GM12878 (cell line): ENCODE measurements at regions not wholly inside any gene's neighbourhood (a gene's known extent, or its start where the extent isn't known, plus 50 kb on each side); places are given as distances from the start of the nearest gene placed in this dataset.

Experiments
- ATAC-seq: fragments of 200-7000 bp; cut with Tn5 transposase; 3 replicates; pipeline ENCODE4 v1.9.1; 2020; ENCODE audit warnings: mild to moderate bottlenecking, moderate library complexity
- BruUV-seq: library from RNA; stranded (reverse); fragments of 400-500 nt; replicated peaks from 2 replicates; lab custom pipeline; 2021; lab: Mats Ljungman, UMichigan
- CTCF ChIA-PET: fragments of 300-600 bp; sonication (Branson Sonifier 250); formaldehyde crosslinking; extraction: SDS; loops from one replicate; lab custom pipeline; 2021; ENCODE audit warnings: inconsistent platforms; lab: Yijun Ruan, JAX
- POLR2A ChIA-PET: fragments of 350-600 bp; formaldehyde crosslinking; extraction: SDS; loops from one replicate; lab custom pipeline; 2021; ENCODE audit warnings: inconsistent platforms; lab: Charles Lee
- RAD21 ChIA-PET: fragments of 300-600 bp; sonication (Branson Sonifier 250); formaldehyde crosslinking; loops from one replicate; lab custom pipeline; 2023; ENCODE audit warnings: antibody characterized with exemption; ENCODE audit not compliant: unreplicated experiment; lab: Charles Lee
- SMC1A ChIA-PET: fragments of 300-600 bp; sonication (Branson Sonifier 250); formaldehyde crosslinking; loops from one replicate; lab custom pipeline; 2023; ENCODE audit not compliant: unreplicated experiment, uncharacterized antibody; lab: Charles Lee
- DNase-seq: peaks from one replicate; pipeline ENCODE4 v3.0.0-alpha.2; 2011; ENCODE audit warnings: low read depth, low spot score
- FAIRE-seq: peaks from 3 replicates; lab custom pipeline; 2011; peaks lifted over from hg19 to GRCh38; lab: Jason Lieb, UNC
- H2AFZ ChIP-seq: 2 replicates; pipeline ENCODE4 v1.6.0; 2011; ENCODE audit warnings: low read depth, low read length, control low read depth; ENCODE audit not compliant: control insufficient read depth
- H3K27ac ChIP-seq: 2 replicates; pipeline ENCODE4 v1.5.1; 2011; ENCODE audit warnings: control low read depth; ENCODE audit not compliant: control insufficient read depth, insufficient read depth
- H3K27me3 ChIP-seq, 2 experiments: replicated peaks in 1 of 2; 2 replicates each; pipeline versions ENCODE4 v1.6.0 to v1.6.1; 2011; ENCODE audit warnings: low read length in 1 of 2; ENCODE audit not compliant: control insufficient read depth in 2 of 2, insufficient read depth in 2 of 2
- H3K36me3 ChIP-seq, 2 experiments: 2 replicates each; pipeline ENCODE4 v1.5.1; 2011; ENCODE audit warnings: low read length in 1 of 2; ENCODE audit not compliant: control insufficient read depth in 2 of 2, insufficient read depth in 2 of 2
- H3K4me1 ChIP-seq: 2 replicates; pipeline ENCODE4 v1.6.1; 2011; ENCODE audit warnings: mild to moderate bottlenecking, low read length, moderate library complexity, mixed read lengths; ENCODE audit not compliant: control insufficient read depth, insufficient read depth
- H3K4me2 ChIP-seq: 2 replicates; pipeline ENCODE4 v1.6.0; 2011; ENCODE audit warnings: control low read depth; ENCODE audit not compliant: control insufficient read depth, insufficient read depth
- H3K4me3 ChIP-seq: fragments of 200-600 bp; sonication (generic); 2 replicates; pipeline ENCODE4 v1.5.1; 2016
- H3K79me2 ChIP-seq: 2 replicates; pipeline ENCODE4 v1.6.0; 2011; ENCODE audit warnings: low read length; ENCODE audit not compliant: control insufficient read depth, insufficient read depth
- H3K9ac ChIP-seq: 2 replicates; pipeline ENCODE4 v1.8.0; 2011; ENCODE audit warnings: low read length, control low read depth, mixed read lengths; ENCODE audit not compliant: control insufficient read depth, insufficient read depth
- H3K9me3 ChIP-seq: replicated peaks from 3 replicates; pipeline ENCODE4 v1.5.1; 2011; ENCODE audit warnings: mild to moderate bottlenecking, low read length; ENCODE audit not compliant: control insufficient read depth, insufficient read depth
- H4K20me1 ChIP-seq: 2 replicates; pipeline ENCODE4 v1.6.0; 2011; ENCODE audit not compliant: control insufficient read depth, insufficient read depth
- EP300 ChIP-seq, 2 experiments: fragments of 150-350 bp in 1 of 2; IDR thresholded peaks; 2 replicates each; pipeline ENCODE4 v1.6.1; 2011 to 2012; ENCODE audit warnings: low read depth in 2 of 2, low read length in 2 of 2, borderline replicate concordance in 1 of 2, improper control_type of control experiment in 1 of 2, inconsistent platforms in 1 of 2; ENCODE audit not compliant: control insufficient read depth in 1 of 2
- MYB ChIP-seq: fragments of 150-350 bp; IDR thresholded peaks from 2 replicates; pipeline ENCODE4 v1.6.1; 2014; ENCODE audit warnings: mild to moderate bottlenecking, low read depth, low read length, borderline replicate concordance
- PML ChIP-seq: IDR thresholded peaks from 2 replicates; pipeline ENCODE4 v1.6.1; 2012; ENCODE audit warnings: low read length, inconsistent platforms
- TBL1XR1 ChIP-seq: IDR thresholded peaks from 2 replicates; pipeline ENCODE4 v1.6.1; 2012; ENCODE audit warnings: low read depth, low read length, improper control_type of control experiment
- TCF7 ChIP-seq: IDR thresholded peaks from 2 replicates; pipeline ENCODE4 v1.6.1; 2014; ENCODE audit warnings: antibody characterized with exemption, borderline replicate concordance
- YBX1 ChIP-seq: fragments of 450-650 bp; IDR thresholded peaks from 2 replicates; pipeline ENCODE4 v1.6.1; 2016; ENCODE audit warnings: antibody characterized with exemption
- ZBTB4 ChIP-seq: fragments of 450-650 bp; formaldehyde crosslinking; IDR thresholded peaks from 2 replicates; pipeline ENCODE4 v1.4.0; 2022; ENCODE audit warnings: mild to moderate bottlenecking, moderate library complexity
- ZNF207 ChIP-seq: fragments of 450-650 bp; IDR thresholded peaks from 2 replicates; pipeline ENCODE4 v1.6.1; 2014; ENCODE audit warnings: antibody characterized with exemption, mild to moderate bottlenecking, borderline replicate concordance
- ZNF24 ChIP-seq: fragments of 450-650 bp; IDR thresholded peaks from 2 replicates; pipeline ENCODE4 v1.6.1; 2017; ENCODE audit warnings: antibody characterized with exemption, mild to moderate bottlenecking
- WGBS: methylation state at CpG from one replicate; pipeline ENCODE4 v1.1.6; 2016; ENCODE audit warnings: low lambda C conversion rate; ENCODE audit not compliant: insufficient replicate concordance, insufficient coverage; ENCODE audit errors: missing lambda C conversion rate; 5-methylcytosine and 5-hydroxymethylcytosine counted together
- in situ Hi-C: fragments of 300-500 bp; cut with MboI; formaldehyde crosslinking; loops from 9 replicates; pipeline ENCODE4 v1.14.3; 2018; ENCODE audit warnings: mixed read lengths
- intact Hi-C: fragments of 100-400 bp; cut with micrococcal nuclease; formaldehyde crosslinking; loops from one replicate; pipeline ENCODE4 v1.14.2; 2022; ENCODE audit not compliant: unreplicated experiment

- no peaks in the 10 kb centered on the region for H3K79me2 ChIP-seq
- H3K4me1 ChIP-seq, result no peaks in the 10 kb centered on the region
- SMC1A ChIA-PET, result no interaction called here
- WGBS, result 1% methylated on average over 8 of the region's 8 CpGs
- TF ChIP-seq ZNF207, result no peak
- no peak for TF ChIP-seq TCF7
- no peak for TF ChIP-seq MYB
- TF ChIP-seq ZBTB4 (CRISPR knock-in tag), result no peak
- no peak for TF ChIP-seq PML
- no peak for TF ChIP-seq EP300 (IDR thresholded peaks at IDR 0.05; ENCODE audit: borderline replicate concordance in 1 of 2, control insufficient read depth in 1 of 2, low read depth in 2 of 2, low read length in 2 of 2)
- TF ChIP-seq TBL1XR1, result no peak
- no peak for TF ChIP-seq YBX1
- no peak for TF ChIP-seq ZNF24
- BruUV-seq, result no TSS peak
- RAD21 ChIA-PET, result no interaction called here
- no peaks in the 10 kb centered on the region for H3K36me3 ChIP-seq
- H3K27ac ChIP-seq, result no peak overlapping the region
- CTCF ChIA-PET, result no interaction called here
- no peaks in the 10 kb centered on the region for H3K9me3 ChIP-seq
- no peak overlapping the region for H2AFZ ChIP-seq
- H3K4me2 ChIP-seq, result no peak overlapping the region
- no peak overlapping the region for H3K9ac ChIP-seq
- ATAC-seq (no peak), FAIRE-seq (no peak), DNase-seq (no peak)
- H3K4me3 ChIP-seq, result no peak overlapping the region
- in situ Hi-C loops (no loop called here), intact Hi-C loops (loop anchor here (5.0 kb wide), 1 partner anchor 495 kb away; no protein-coding TSS in a partner anchor)
- H3K27me3 ChIP-seq, result no peaks in the 10 kb centered on the region; a peak in 1 of 4 replicates
- POLR2A ChIA-PET, result no interaction called here
- no peaks in the 10 kb centered on the region for H4K20me1 ChIP-seq
Measured at GRCh38 chr16:49181791-49182518, 99.7 kb downstream of the CBLN1 start.
